NT2/D1 (cell line): ENCODE measurements at regions not wholly inside any gene's neighbourhood (a gene's known extent, or its start where the extent isn't known, plus 50 kb on each side); places are given as distances from the start of the nearest gene placed in this dataset.

Source experiments
- SUZ12 ChIP-seq: IDR thresholded peaks from 2 replicates; pipeline ENCODE4 v1.6.1; 2011; ENCODE audit not compliant: insufficient read length, insufficient read depth; ENCODE audit errors: extremely low read depth
- YY1 ChIP-seq: IDR thresholded peaks from 2 replicates; pipeline ENCODE4 v1.6.1; 2011; ENCODE audit not compliant: insufficient read length, insufficient read depth
- ZNF274 ChIP-seq: IDR thresholded peaks from 2 replicates; pipeline ENCODE4 v1.6.1; 2011; ENCODE audit warnings: mild to moderate bottlenecking, low read depth, low read length

DNA sequence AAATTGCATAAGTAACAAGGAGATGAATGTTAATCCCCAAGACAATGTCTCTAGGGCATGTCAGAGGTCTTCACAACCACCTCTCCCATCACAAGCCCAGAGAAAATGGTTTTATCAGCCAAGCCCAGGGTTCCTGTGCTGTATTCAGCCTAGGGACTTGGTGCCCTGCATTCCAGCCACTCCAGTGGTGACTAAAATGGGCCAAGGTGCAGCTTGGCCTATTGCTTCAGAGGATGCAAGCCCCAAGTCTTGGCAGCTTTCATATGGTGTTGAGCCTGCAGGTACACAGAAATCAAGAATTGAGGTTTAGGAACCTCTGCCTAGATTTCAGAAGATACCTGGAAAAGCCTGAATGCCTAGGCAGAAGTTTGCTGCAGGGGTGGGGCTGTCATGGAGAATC, 1118.6 kb downstream of the PLA2G4A start:
- TF ChIP-seq ZNF274: no peak
- TF ChIP-seq YY1: no peak
- no peak for TF ChIP-seq SUZ12
